ENCODE measurements at regions not wholly inside any gene's neighbourhood (a gene's known extent, or its start where the extent isn't known, plus 50 kb on each side); places are given as distances from the start of the nearest gene placed in this dataset.

- TF ChIP-seq CTCF (IDR thresholded peaks at IDR 0.05) (no peak), POLR2A (IDR thresholded peaks at IDR 0.05) (no peak)
Measured at GRCh38 chr4:33068539-33068938, 2348.4 kb downstream of the PCDH7 start.

Data from adrenal gland (tissue), 5 donors.